ENCODE measurements at regions not wholly inside any gene's neighbourhood (a gene's known extent, or its start where the extent isn't known, plus 50 kb on each side); places are given as distances from the start of the nearest gene placed in this dataset.

- Mint-ChIP-seq H3K4me1 (ENCODE audit: low read depth) (no peaks in the 10 kb centered on the region), H3K9me3 (no peaks in the 10 kb centered on the region), H3K4me3 (no peak overlapping the region), H3K36me3 (ENCODE audit: low read depth) (no peaks in the 10 kb centered on the region), H3K27me3 (ENCODE audit: insufficient read depth) (no peaks in the 10 kb centered on the region), H3K27ac (no peak overlapping the region)
- intact Hi-C loops (cut with micrococcal nuclease) = no loop called here
- no peak for DNase-seq (ENCODE audit: low spot score)
Observed at GRCh38 chr1:63064135-63064534, 258.2 kb upstream of the FOXD3 start.

- Mint-ChIP-seq H3K36me3 (ENCODE audit: low read depth) (no peaks in the 10 kb centered on the region), H3K9me3 (no peaks in the 10 kb centered on the region), H3K4me3 (no peak overlapping the region), H3K27me3 (ENCODE audit: insufficient read depth) (peaks cover 19% of the 10 kb centered on the region), H3K27ac (no peak overlapping the region), H3K4me1 (ENCODE audit: low read depth) (no peaks in the 10 kb centered on the region)
- DNase-seq (ENCODE audit: low spot score) = no peak
- intact Hi-C loops (cut with micrococcal nuclease) = no loop called here
Observed at GRCh38 chr1:63068626-63069025, 253.7 kb upstream of the FOXD3 start.

- Mint-ChIP-seq H3K27me3 (ENCODE audit: insufficient read depth) (peaks cover 20% of the 10 kb centered on the region), H3K4me1 (ENCODE audit: low read depth) (no peaks in the 10 kb centered on the region), H3K9me3 (no peaks in the 10 kb centered on the region), H3K36me3 (ENCODE audit: low read depth) (no peaks in the 10 kb centered on the region), H3K4me3 (no peak overlapping the region), H3K27ac (no peak overlapping the region)
- no peak for DNase-seq (ENCODE audit: low spot score)
- intact Hi-C loops (cut with micrococcal nuclease) = no loop called here
Observed at GRCh38 chr1:63069214-63069613, 253.2 kb upstream of the FOXD3 start.

GRCh38 chr1:63073309-63074306 lies 248.8 kb upstream of the FOXD3 start:
- Mint-ChIP-seq H3K36me3 (ENCODE audit: low read depth) (no peaks in the 10 kb centered on the region), H3K4me1 (ENCODE audit: low read depth) (no peaks in the 10 kb centered on the region), H3K27me3 (ENCODE audit: insufficient read depth) (peaks cover 36% of the 10 kb centered on the region), H3K9me3 (peaks cover 4% of the 10 kb centered on the region), H3K4me3 (no peak overlapping the region), H3K27ac (no peak overlapping the region)
- intact Hi-C loops (cut with micrococcal nuclease) = no loop called here
- no peak for DNase-seq (ENCODE audit: low spot score)

GRCh38 chr1:63074321-63074720 lies 248.0 kb upstream of the FOXD3 start:
- no peak overlapping the region for H3K4me3 Mint-ChIP-seq
- no peaks in the 10 kb centered on the region for H3K36me3 Mint-ChIP-seq (ENCODE audit: low read depth)
- H3K9me3 Mint-ChIP-seq = peaks cover 4% of the 10 kb centered on the region
- H3K4me1 Mint-ChIP-seq (ENCODE audit: low read depth) = no peaks in the 10 kb centered on the region
- intact Hi-C loops (cut with micrococcal nuclease) = no loop called here
- no peak overlapping the region for H3K27ac Mint-ChIP-seq
- peaks cover 36% of the 10 kb centered on the region for H3K27me3 Mint-ChIP-seq (ENCODE audit: insufficient read depth)
- no peak for DNase-seq (ENCODE audit: low spot score)

GRCh38 chr1:63082766-63083165 lies 239.6 kb upstream of the FOXD3 start:
- no peaks in the 10 kb centered on the region for H3K9me3 Mint-ChIP-seq
- no peak for DNase-seq (ENCODE audit: low spot score)
- no peak overlapping the region for H3K4me3 Mint-ChIP-seq
- H3K27ac Mint-ChIP-seq = no peak overlapping the region
- intact Hi-C loops (cut with micrococcal nuclease) = no loop called here
- H3K4me1 Mint-ChIP-seq (ENCODE audit: low read depth) = no peaks in the 10 kb centered on the region
- peaks cover 4% of the 10 kb centered on the region for H3K27me3 Mint-ChIP-seq (ENCODE audit: insufficient read depth)
- no peaks in the 10 kb centered on the region for H3K36me3 Mint-ChIP-seq (ENCODE audit: low read depth)

- no peaks in the 10 kb centered on the region for H3K4me1 Mint-ChIP-seq (ENCODE audit: low read depth)
- no peak overlapping the region for H3K27ac Mint-ChIP-seq
- no peak for DNase-seq (ENCODE audit: low spot score)
- H3K9me3 Mint-ChIP-seq = no peaks in the 10 kb centered on the region
- intact Hi-C loops (cut with micrococcal nuclease) = no loop called here
- H3K36me3 Mint-ChIP-seq (ENCODE audit: low read depth) = no peaks in the 10 kb centered on the region
- no peak overlapping the region for H3K4me3 Mint-ChIP-seq
- peaks cover 2% of the 10 kb centered on the region for H3K27me3 Mint-ChIP-seq (ENCODE audit: insufficient read depth)
Observed at GRCh38 chr1:63087966-63088365, 234.4 kb upstream of the FOXD3 start.

GRCh38 chr1:63099188-63099587 lies 223.2 kb upstream of the FOXD3 start:
- Mint-ChIP-seq H3K27ac (no peak overlapping the region), H3K4me3 (no peak overlapping the region), H3K4me1 (ENCODE audit: low read depth) (no peaks in the 10 kb centered on the region), H3K36me3 (ENCODE audit: low read depth) (no peaks in the 10 kb centered on the region), H3K9me3 (no peaks in the 10 kb centered on the region), H3K27me3 (ENCODE audit: insufficient read depth) (peaks cover 4% of the 10 kb centered on the region)
- DNase-seq (ENCODE audit: low spot score) = no peak
- intact Hi-C loops (cut with micrococcal nuclease) = no loop called here

- Mint-ChIP-seq H3K4me1 (ENCODE audit: low read depth) (no peaks in the 10 kb centered on the region), H3K9me3 (no peaks in the 10 kb centered on the region), H3K36me3 (ENCODE audit: low read depth) (no peaks in the 10 kb centered on the region), H3K27me3 (ENCODE audit: insufficient read depth) (peaks cover 14% of the 10 kb centered on the region), H3K4me3 (no peak overlapping the region), H3K27ac (no peak overlapping the region)
- no peak for DNase-seq (ENCODE audit: low spot score)
- intact Hi-C loops (cut with micrococcal nuclease) = no loop called here
Observed at GRCh38 chr1:63101336-63101735, 221.0 kb upstream of the FOXD3 start.

- Mint-ChIP-seq H3K9me3 (no peaks in the 10 kb centered on the region), H3K4me1 (ENCODE audit: low read depth) (no peaks in the 10 kb centered on the region), H3K27ac (no peak overlapping the region), H3K36me3 (ENCODE audit: low read depth) (no peaks in the 10 kb centered on the region), H3K4me3 (no peak overlapping the region), H3K27me3 (ENCODE audit: insufficient read depth) (peaks cover 13% of the 10 kb centered on the region)
- DNase-seq (ENCODE audit: low spot score) = no peak
- intact Hi-C loops (cut with micrococcal nuclease) = no loop called here
Observed at GRCh38 chr1:63103682-63104081, 218.7 kb upstream of the FOXD3 start.

GRCh38 chr1:63107066-63107465 lies 215.3 kb upstream of the FOXD3 start:
- no peak overlapping the region for H3K27ac Mint-ChIP-seq
- DNase-seq (ENCODE audit: low spot score) = no peak
- H3K27me3 Mint-ChIP-seq (ENCODE audit: insufficient read depth) = peaks cover 16% of the 10 kb centered on the region
- H3K36me3 Mint-ChIP-seq (ENCODE audit: low read depth) = no peaks in the 10 kb centered on the region
- no peaks in the 10 kb centered on the region for H3K4me1 Mint-ChIP-seq (ENCODE audit: low read depth)
- no peaks in the 10 kb centered on the region for H3K9me3 Mint-ChIP-seq
- intact Hi-C loops (cut with micrococcal nuclease) = no loop called here
- H3K4me3 Mint-ChIP-seq = no peak overlapping the region

- Mint-ChIP-seq H3K4me1 (ENCODE audit: low read depth) (no peaks in the 10 kb centered on the region), H3K4me3 (no peak overlapping the region), H3K9me3 (no peaks in the 10 kb centered on the region), H3K36me3 (ENCODE audit: low read depth) (no peaks in the 10 kb centered on the region), H3K27me3 (ENCODE audit: insufficient read depth) (peaks cover 16% of the 10 kb centered on the region), H3K27ac (no peak overlapping the region)
- intact Hi-C loops (cut with micrococcal nuclease) = no loop called here
- DNase-seq (ENCODE audit: low spot score) = no peak
Observed at GRCh38 chr1:63108206-63108605, 214.2 kb upstream of the FOXD3 start.

- Mint-ChIP-seq H3K4me3 (no peak overlapping the region), H3K27ac (no peak overlapping the region), H3K9me3 (no peaks in the 10 kb centered on the region), H3K4me1 (ENCODE audit: low read depth) (no peaks in the 10 kb centered on the region), H3K36me3 (ENCODE audit: low read depth) (no peaks in the 10 kb centered on the region), H3K27me3 (ENCODE audit: insufficient read depth) (peaks cover 5% of the 10 kb centered on the region)
- DNase-seq (ENCODE audit: low spot score) = peak; percentile 2
- intact Hi-C loops (cut with micrococcal nuclease) = no loop called here
Observed at GRCh38 chr1:63112155-63112900, 210.0 kb upstream of the FOXD3 start.
